IPS DF 4.7 (cell line): ENCODE measurements at regions not wholly inside any gene's neighbourhood (a gene's known extent, or its start where the extent isn't known, plus 50 kb on each side); places are given as distances from the start of the nearest gene placed in this dataset.

Experiments used
- DNase-seq: peaks from one replicate; pipeline ENCODE4 v3.0.0-alpha.2; 2013; ENCODE audit warnings: low spot score; ENCODE audit errors: extremely low read depth

DNA sequence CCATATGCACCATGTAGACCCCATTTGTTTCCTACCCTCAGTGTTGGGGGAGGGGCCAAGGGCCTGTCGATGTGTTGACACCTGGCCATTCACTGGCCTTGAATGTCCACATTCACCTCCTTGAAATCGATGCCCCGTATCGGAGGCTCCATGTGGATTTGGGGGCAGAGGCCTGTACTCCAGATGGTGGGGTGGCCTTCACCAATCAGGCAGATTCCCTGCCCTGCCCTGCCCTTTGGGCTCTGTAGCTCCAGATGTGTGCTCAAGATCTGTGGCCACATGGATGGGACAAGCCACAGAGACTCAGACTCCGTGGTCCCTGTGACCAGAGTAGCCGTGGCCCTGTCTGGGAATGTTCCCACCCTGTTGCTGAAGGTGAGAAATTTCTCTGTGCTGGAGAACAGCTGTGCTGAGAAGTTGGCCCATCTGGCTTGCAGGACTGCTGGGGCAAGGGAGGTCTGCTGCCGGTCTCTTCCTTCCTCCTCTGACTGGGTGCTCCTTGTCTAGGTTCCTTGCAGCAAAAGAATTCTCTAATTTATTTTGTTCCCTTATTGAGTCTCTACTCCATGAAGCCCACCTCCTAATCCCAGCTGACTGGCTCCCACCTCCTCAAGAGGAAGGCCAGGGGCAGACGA, 221.3 kb downstream of the SEC14L1 start:
- no peak for DNase-seq

GRCh38 chr17:77363821-77364361, 223.1 kb downstream of the SEC14L1 start:
- no peak for DNase-seq

DNA sequence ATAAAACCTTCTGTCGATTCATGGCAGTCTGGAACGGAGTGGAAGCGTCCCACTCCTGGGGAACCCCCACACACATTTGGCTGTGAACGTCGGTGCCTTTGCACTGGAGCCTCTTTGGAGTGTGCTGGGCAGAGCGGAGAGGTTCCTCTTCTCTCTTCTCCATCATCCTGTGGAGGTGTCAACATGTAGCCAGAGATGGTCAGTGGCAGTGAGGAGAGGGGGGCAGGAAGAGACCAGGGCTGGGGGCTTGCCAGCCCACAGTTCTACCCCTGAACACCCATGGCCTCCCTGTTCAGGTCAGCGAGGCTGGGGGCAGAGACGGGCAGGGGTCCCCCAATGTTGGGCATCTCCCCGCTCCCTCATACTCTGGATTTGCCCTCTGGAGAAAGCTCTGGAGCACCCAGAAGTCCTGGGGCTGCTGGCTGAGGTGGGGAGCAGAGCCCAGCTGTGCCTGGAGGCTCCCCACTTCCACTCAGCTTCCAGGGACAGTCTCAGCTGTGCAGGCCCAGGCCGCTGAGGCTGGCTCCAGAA, 223.7 kb downstream of the SEC14L1 start:
- DNase-seq, result no peak

DNA sequence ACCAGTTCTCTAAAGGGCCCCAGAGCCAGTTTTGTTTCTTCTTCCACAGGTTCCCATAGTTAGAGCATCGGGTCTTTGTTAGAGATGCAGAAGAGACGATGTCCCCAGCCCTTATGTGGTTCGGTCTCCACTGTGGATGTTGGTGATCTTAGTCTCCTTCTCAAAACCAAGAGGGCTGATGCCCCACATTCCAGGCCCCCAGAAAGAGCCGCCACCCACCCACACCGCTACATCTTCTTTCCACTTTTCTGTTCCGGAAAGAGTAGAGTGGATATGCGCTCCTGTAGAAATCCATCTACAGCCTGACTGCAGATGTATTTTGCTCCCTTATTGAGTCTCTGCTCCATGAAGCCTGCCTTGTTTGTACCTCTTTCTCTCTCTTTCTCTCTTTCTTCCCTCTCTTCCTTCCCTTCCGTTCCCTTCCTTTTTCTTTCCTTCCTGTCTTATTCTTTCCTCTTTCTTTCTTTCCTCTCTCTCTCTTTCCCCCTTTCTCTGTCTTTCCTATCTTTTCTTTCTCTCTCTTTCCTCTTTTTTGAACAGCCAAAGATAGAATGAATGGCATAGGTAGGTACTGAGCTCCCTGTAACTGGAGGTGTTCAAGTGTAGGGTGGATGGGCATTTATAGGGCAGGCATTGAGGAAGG, 224.3 kb downstream of the SEC14L1 start:
- DNase-seq, result no peak

DNA sequence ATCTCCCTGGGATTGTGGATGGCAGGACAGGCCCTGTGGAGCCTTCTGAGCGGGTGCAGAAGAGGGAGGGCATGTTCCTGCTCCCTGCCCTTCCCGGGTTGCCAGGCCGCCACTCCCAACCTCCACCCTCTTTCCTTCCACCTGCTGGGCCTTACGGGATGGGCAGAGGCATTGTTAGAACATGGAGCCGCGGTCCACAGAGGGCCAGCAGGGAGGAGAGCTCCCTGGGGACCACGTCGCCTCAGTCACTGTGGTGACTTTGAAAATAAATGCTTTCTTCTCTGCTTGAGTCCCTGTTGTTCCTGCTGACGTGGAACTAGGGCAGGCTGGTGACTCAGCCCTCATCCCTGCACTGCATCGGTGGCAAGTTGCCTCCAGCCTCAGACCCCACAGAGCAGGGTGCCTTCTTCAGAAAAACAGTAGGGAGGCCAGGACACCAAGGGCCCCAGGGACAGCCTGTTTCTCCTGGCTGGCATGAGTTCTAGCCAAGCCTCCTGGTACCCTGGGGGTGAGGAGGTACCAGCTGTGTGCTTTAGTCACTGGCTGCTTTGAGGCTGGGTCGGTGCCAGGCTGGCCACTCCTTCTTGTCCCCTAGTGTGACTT, 224.9 kb downstream of the SEC14L1 start:
- no peak for DNase-seq

- no peak for DNase-seq
Measured at GRCh38 chr17:77366206-77366557, 225.4 kb downstream of the SEC14L1 start.

DNA sequence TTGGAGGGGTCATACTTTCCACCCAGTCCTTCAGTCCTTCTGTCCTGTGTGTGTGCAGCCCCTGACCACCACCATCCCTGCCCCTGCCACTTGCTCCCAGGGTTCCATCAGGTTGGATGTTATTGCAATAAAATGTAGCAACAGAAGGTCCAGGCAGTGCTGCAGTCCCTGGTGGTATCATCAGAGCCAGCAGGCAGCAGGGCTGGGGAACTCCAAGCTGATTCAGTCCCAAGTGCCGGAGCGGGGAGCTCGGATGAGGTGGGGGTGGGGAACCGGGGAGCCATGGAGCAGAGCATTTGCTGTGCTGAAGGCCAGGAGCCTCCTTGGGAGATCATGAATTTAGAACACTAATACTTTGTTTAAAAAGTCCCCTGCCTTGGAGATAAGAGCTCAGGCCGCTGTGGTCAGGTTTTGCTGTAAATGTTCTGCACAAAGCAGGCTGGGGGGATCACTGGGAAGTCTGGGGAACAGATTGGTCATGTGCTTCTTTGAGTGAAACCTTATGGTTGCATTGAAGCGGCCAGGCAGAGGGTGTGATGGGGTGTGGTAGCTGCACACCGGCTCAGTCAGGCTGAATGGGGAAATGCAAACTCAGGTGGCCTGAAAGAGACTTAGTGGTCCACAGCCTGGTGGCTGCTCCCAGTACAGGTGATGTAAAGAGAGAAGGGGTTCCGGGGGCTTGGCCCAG, 225.9 kb downstream of the SEC14L1 start:
- DNase-seq, result no peak

DNA sequence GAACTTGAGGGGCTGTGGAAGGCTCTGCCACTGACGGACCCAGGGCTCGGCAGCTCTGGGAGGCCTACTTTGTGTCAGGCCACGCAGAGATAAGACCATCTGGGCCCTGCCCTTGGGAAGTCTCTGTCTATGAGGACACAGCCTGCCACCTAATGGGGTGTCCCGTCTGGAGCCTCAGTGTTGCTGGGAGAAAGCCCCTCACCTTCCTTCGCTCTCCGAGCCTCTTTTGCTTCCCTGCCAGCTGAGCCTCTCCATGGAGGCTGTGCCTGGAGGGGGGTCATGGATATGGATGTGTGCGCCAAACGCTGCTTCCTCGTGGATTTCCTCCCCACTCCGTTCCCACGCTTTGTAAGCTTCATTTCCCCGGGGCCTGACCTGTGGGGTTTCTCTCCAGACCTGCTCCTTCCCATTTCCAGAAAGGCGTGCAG, 228.8 kb downstream of the SEC14L1 start:
- no peak for DNase-seq

- DNase-seq, result no peak
Measured at GRCh38 chr17:77370586-77370985, 229.8 kb downstream of the SEC14L1 start.

- DNase-seq, result no peak
Measured at GRCh38 chr17:77371117-77371887, 230.5 kb downstream of the SEC14L1 start.

- no peak for DNase-seq
Measured at GRCh38 chr17:77371888-77372443, 231.2 kb downstream of the SEC14L1 start.

GRCh38 chr17:77372444-77373298, 231.9 kb downstream of the SEC14L1 start:
- DNase-seq, result no peak

DNA sequence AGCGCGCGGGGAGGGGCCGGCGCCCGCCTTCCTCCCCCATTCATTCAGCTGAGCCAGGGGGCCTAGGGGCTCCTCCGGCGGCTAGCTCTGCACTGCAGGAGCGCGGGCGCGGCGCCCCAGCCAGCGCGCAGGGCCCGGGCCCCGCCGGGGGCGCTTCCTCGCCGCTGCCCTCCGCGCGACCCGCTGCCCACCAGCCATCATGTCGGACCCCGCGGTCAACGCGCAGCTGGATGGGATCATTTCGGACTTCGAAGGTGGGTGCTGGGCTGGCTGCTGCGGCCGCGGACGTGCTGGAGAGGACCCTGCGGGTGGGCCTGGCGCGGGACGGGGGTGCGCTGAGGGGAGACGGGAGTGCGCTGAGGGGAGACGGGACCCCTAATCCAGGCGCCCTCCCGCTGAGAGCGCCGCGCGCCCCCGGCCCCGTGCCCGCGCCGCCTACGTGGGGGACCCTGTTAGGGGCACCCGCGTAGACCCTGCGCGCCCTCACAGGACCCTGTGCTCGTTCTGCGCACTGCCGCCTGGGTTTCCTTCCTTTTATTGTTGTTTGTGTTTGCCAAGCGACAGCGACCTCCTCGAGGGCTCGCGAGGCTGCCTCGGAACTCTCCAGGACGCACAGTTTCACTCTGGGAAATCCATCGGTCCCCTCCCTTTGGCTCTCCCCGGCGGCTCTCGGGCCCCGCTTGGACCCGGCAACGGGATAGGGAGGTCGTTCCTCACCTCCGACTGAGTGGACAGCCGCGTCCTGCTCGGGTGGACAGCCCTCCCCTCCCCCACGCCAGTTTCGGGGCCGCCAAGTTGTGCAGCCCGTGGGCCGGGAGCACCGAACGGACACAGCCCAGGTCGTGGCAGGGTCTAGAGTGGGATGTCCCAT, 232.8 kb downstream of the SEC14L1 start:
- no peak for DNase-seq

DNA sequence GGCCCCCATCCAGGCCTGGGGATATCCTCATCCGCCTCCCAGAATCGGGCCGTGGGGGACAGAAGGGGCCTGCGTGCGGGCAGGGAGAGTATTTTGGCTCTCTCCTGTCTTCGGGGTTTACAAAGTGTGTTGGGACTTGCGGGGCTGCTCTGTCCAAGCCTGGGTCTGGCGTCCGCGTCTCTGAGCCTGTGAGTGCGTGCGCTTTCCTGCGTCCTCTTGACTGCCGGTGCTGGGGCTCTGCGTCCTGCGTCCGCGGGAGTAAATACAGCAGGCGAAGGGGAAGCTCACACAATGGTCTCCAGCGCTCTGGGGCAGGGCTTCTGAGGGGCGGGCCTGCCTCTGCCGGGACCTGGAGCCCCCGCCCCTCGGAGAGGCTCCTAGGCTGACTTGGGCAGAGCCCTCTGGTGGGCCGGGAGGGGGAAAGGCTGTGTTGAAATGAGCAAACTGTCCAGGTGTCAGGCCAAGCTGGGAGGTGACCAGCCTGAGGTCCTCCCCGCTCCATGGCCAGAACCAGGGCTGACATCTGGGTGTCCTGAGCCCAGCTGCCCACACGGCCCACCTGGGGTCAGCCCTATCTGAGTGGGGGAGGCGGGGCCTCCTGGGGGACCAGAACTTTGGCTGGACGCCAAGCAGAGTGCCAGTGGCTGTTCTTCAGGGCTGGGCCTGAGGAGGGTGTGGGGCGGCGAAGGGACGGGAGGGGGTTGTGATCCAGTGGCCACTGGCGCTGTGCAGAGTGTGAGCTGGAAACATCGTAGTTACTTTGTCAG, 233.6 kb downstream of the SEC14L1 start:
- no peak for DNase-seq

DNA sequence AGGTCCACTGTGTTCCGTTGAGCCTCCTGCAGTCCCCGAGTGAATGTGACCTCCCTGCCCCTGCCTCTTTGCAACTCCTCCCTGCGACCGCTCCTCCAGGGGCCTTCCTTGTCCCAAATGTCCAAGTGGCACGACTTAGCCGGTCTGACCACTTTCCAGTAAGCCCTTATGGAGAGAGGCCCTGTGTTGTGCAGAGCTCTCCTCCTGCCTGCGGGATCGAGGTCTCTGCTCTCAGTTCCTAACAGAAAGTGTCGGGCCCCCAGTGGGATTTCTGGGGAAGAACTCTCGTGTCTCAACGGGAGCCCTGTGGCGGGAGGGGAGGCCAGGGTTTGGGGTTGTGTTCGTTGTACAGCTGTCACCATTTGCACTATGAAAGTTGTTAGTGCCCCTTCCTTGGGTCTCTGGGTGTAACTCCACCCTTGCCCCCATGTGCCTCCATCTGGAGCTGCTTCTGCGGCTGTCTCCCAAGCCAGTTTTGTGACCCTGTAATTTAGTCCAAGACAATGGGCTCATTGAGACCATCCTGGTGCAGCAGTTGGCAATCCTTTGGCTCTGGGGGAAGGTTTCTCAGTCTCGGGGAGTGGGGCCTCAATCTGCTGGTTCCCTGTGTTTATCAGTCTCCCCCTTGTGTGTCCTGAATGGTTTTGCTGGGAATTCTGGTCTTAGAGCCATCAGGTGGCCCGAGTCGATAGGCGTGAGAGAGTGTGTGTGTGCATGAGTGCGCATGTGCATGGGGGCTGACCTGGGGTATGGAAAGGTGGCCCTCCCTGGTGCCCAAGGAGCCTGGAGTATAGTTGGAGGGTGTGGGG, 234.5 kb downstream of the SEC14L1 start:
- DNase-seq, result no peak

GRCh38 chr17:77375917-77376651, 235.3 kb downstream of the SEC14L1 start:
- no peak for DNase-seq
